HG03108 (cell line): ENCODE measurements at regions not wholly inside any gene's neighbourhood (a gene's known extent, or its start where the extent isn't known, plus 50 kb on each side); places are given as distances from the start of the nearest gene placed in this dataset.
"Not testable (repeated sequence)": the region's sequence is repeated elsewhere in the genome, so short reads cannot be mapped to it uniquely, and the experiment has no call there.

Experiments used
- ATAC-seq: cut with Tn5 transposase; IDR thresholded peaks from one replicate; pipeline ENCODE4 v1.9.1; 2021; ENCODE audit warnings: moderate library complexity; ENCODE audit not compliant: unreplicated experiment

- ATAC-seq = no peak
Observed at GRCh38 chr4:138460477-138461414, 218.6 kb upstream of the SLC7A11 start.

- ATAC-seq = no peak
Observed at GRCh38 chr4:138458751-138459150, 216.6 kb upstream of the SLC7A11 start.

GRCh38 chr4:138456349-138456748, 214.2 kb upstream of the SLC7A11 start:
- ATAC-seq = not testable (repeated sequence)

GRCh38 chr4:138455097-138455496, 212.9 kb upstream of the SLC7A11 start:
- no peak for ATAC-seq

GRCh38 chr4:138452826-138453225, 210.7 kb upstream of the SLC7A11 start:
- ATAC-seq = no peak

GRCh38 chr4:138451276-138451663, 209.1 kb upstream of the SLC7A11 start:
- no peak for ATAC-seq

GRCh38 chr4:138450546-138451275, 208.6 kb upstream of the SLC7A11 start:
- no peak for ATAC-seq

GRCh38 chr4:138449938-138450337, 207.8 kb upstream of the SLC7A11 start:
- no peak for ATAC-seq

- no peak for ATAC-seq
Observed at GRCh38 chr4:138448169-138448568, 206.0 kb upstream of the SLC7A11 start.

- no peak for ATAC-seq
Observed at GRCh38 chr4:138446456-138446855, 204.3 kb upstream of the SLC7A11 start.

- no peak for ATAC-seq
Observed at GRCh38 chr4:138445098-138445497, 202.9 kb upstream of the SLC7A11 start.

- ATAC-seq = no peak
Observed at GRCh38 chr4:138444260-138444659, 202.1 kb upstream of the SLC7A11 start.

- ATAC-seq = no peak
Observed at GRCh38 chr4:138439143-138439581, 197.0 kb upstream of the SLC7A11 start.

- ATAC-seq = no peak
Observed at GRCh38 chr4:138438608-138439007, 196.5 kb upstream of the SLC7A11 start.

- ATAC-seq = no peak
Observed at GRCh38 chr4:138437263-138437851, 195.2 kb upstream of the SLC7A11 start.

GRCh38 chr4:138435733-138436132, 193.6 kb upstream of the SLC7A11 start:
- not testable (repeated sequence) for ATAC-seq

GRCh38 chr4:138435046-138435445, 192.9 kb upstream of the SLC7A11 start:
- not testable (repeated sequence) for ATAC-seq

GRCh38 chr4:138428611-138429010, 186.5 kb upstream of the SLC7A11 start:
- ATAC-seq = no peak

GRCh38 chr4:138426786-138427185, 184.6 kb upstream of the SLC7A11 start:
- ATAC-seq = no peak

- no peak for ATAC-seq
Observed at GRCh38 chr4:138420471-138420870, 178.3 kb upstream of the SLC7A11 start.

GRCh38 chr4:138414202-138414601, 172.1 kb upstream of the SLC7A11 start:
- no peak for ATAC-seq

GRCh38 chr4:138413273-138413672, 171.1 kb upstream of the SLC7A11 start:
- ATAC-seq = no peak
